PC-9 (cell line): ENCODE measurements at regions not wholly inside any gene's neighbourhood (a gene's known extent, or its start where the extent isn't known, plus 50 kb on each side); places are given as distances from the start of the nearest gene placed in this dataset.

Experiments
- BruUV-seq: library from RNA; stranded (reverse); fragments of 400-500 nt; replicated peaks from 2 replicates; lab custom pipeline; 2021; lab: Mats Ljungman, UMichigan
- CTCF ChIA-PET: fragments of 300-600 bp; sonication (Branson Sonifier 250); formaldehyde crosslinking; loops from one replicate; lab custom pipeline; 2022; ENCODE audit warnings: antibody characterized with exemption; lab: Charles Lee
- POLR2A ChIA-PET: fragments of 300-600 bp; sonication (Branson Sonifier 250); formaldehyde crosslinking; loops from one replicate; lab custom pipeline; 2022; ENCODE audit warnings: antibody characterized with exemption; ENCODE audit not compliant: unreplicated experiment; lab: Charles Lee
- DNase-seq, 2 experiments: peaks; one replicate each; pipeline versions ENCODE4 v3.0.0 to v3.0.0-alpha.2; 2015 to 2022; ENCODE audit warnings: mixed read lengths in 1 of 2
- H2AFZ ChIP-seq: fragments of 200-600 bp; sonication (generic); 2 replicates; pipeline ENCODE4 v1.8.1; 2017; ENCODE audit warnings: antibody characterized with exemption
- H3F3A ChIP-seq: fragments of 200-600 bp; sonication (generic); 2 replicates; pipeline ENCODE4 v1.8.1; 2017; ENCODE audit warnings: antibody characterized with exemption, mild to moderate bottlenecking, low read depth; ENCODE audit not compliant: insufficient read depth
- H3K27ac ChIP-seq: fragments of 200-600 bp; sonication (generic); 2 replicates; pipeline ENCODE4 v1.6.1; 2016; ENCODE audit warnings: mixed run types
- H3K27me3 ChIP-seq: fragments of 200-600 bp; sonication (generic); 2 replicates; pipeline ENCODE4 v1.6.1; 2016; ENCODE audit warnings: low read depth, mixed run types; ENCODE audit not compliant: insufficient read depth
- H3K36me3 ChIP-seq: fragments of 200-600 bp; sonication (generic); 2 replicates; pipeline ENCODE4 v1.6.1; 2016; ENCODE audit warnings: low read depth, mixed run types
- H3K4me1 ChIP-seq: fragments of 200-600 bp; sonication (generic); replicated peaks from 2 replicates; pipeline ENCODE4 v1.6.1; 2016; ENCODE audit warnings: mixed run types; ENCODE audit not compliant: insufficient read depth
- H3K4me2 ChIP-seq: fragments of 200-600 bp; sonication (generic); 2 replicates; pipeline ENCODE4 v1.6.1; 2017; ENCODE audit warnings: mixed run types
- H3K4me3 ChIP-seq: fragments of 200-600 bp; sonication (generic); 2 replicates; pipeline ENCODE4 v1.6.1; 2016; ENCODE audit warnings: mixed run types
- H3K79me2 ChIP-seq: fragments of 200-600 bp; sonication (generic); 2 replicates; pipeline ENCODE4 v1.6.1; 2017; ENCODE audit warnings: low read depth, mixed run types
- H3K9me2 ChIP-seq: fragments of 200-600 bp; sonication (generic); 2 replicates; pipeline ENCODE4 v1.8.1; 2017; ENCODE audit warnings: mild to moderate bottlenecking; ENCODE audit not compliant: insufficient read depth
- H3K9me3 ChIP-seq: fragments of 200-600 bp; sonication (generic); 2 replicates; pipeline ENCODE4 v1.8.1; 2016; ENCODE audit warnings: low read depth; ENCODE audit not compliant: insufficient read depth
- H4K20me1 ChIP-seq: fragments of 200-600 bp; sonication (generic); 2 replicates; pipeline ENCODE4 v1.8.1; 2017; ENCODE audit not compliant: insufficient read depth
- CTCF ChIP-seq: fragments of 200-600 bp; sonication (generic); conservative IDR thresholded peaks from 2 replicates; pipeline ENCODE4 v1.6.1; 2017; ENCODE audit warnings: mixed run types, antibody characterized with exemption, mild to moderate bottlenecking, moderate library complexity
- EZH2 ChIP-seq: fragments of 200-600 bp; sonication (generic); IDR thresholded peaks from 2 replicates; pipeline ENCODE4 v1.8.0; 2017; ENCODE audit warnings: antibody characterized with exemption, low read depth
- intact Hi-C: fragments of 100-400 bp; cut with micrococcal nuclease; formaldehyde crosslinking; loops from one replicate; pipeline ENCODE4 v1.10.0; 2022; ENCODE audit not compliant: unreplicated experiment

- Histone ChIP-seq H3K27me3 (no peaks in the 10 kb centered on the region), H3K9me2 (no peaks in the 10 kb centered on the region), H4K20me1 (no peaks in the 10 kb centered on the region), H3K27ac (no peak overlapping the region), H3K4me2 (no peak overlapping the region), H2AFZ (no peak overlapping the region), H3K9me3 (no peaks in the 10 kb centered on the region), H3K79me2 (no peaks in the 10 kb centered on the region), H3K4me3 (no peak overlapping the region), H3K4me1 (no peaks in the 10 kb centered on the region), H3K36me3 (no peaks in the 10 kb centered on the region), H3F3A (no peaks in the 10 kb centered on the region)
- TF ChIP-seq EZH2 (no peak), CTCF (no peak)
- intact Hi-C loops: loop anchor here (10.0 kb wide), 1 partner anchor 304 kb away; no protein-coding TSS in a partner anchor
- ChIA-PET POLR2A (no interaction called here), CTCF (no interaction called here)
- BruUV-seq: no TSS peak
- no peak for DNase-seq
Measured at GRCh38 chr5:120151181-120151580, 312.9 kb upstream of the PRR16 start.

DNA sequence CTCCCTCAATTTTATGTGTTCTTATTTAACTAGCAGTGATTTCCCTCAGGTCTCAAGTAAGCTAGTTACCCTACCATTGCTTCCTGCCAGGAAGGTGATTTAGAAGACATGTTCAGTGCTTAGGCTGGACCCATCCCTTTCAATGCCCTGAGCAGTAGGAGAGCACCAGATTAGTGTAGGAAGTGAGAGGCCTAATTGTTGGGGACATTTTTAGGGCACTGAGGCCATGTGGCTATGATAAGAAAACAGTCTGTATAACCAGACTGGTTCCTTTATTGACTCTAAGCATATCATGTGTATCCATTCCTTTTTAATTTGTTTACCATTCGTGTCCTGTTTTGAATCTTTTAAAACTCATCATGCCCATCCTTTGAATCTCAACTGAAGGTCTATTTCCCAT is 312.3 kb upstream of the PRR16 start:
- no peaks in the 10 kb centered on the region for H3K9me2 ChIP-seq
- ChIA-PET POLR2A (no interaction called here), CTCF (no interaction called here)
- no peaks in the 10 kb centered on the region for H3K36me3 ChIP-seq
- no peak overlapping the region for H3K4me3 ChIP-seq
- H3F3A ChIP-seq: no peaks in the 10 kb centered on the region
- no peaks in the 10 kb centered on the region for H3K4me1 ChIP-seq
- no peak for DNase-seq
- H3K27me3 ChIP-seq: no peaks in the 10 kb centered on the region
- H3K27ac ChIP-seq: no peak overlapping the region
- peak overlapping the region; percentile 19; the same call in 1 of the 2 replicates for H3K4me2 ChIP-seq
- no TSS peak for BruUV-seq
- peak overlapping the region; percentile 69; the same call in 1 of the 2 replicates for H2AFZ ChIP-seq
- no peaks in the 10 kb centered on the region for H3K79me2 ChIP-seq
- H4K20me1 ChIP-seq: no peaks in the 10 kb centered on the region
- intact Hi-C loops: loop anchor here (10.0 kb wide), 1 partner anchor 303 kb away; no protein-coding TSS in a partner anchor
- no peaks in the 10 kb centered on the region for H3K9me3 ChIP-seq
- TF ChIP-seq EZH2 (no peak), CTCF (no peak)

GRCh38 chr5:120152472-120152871 is 311.6 kb upstream of the PRR16 start:
- Histone ChIP-seq H3K4me2 (peak overlapping the region; percentile 19; the same call in 1 of the 2 replicates), H3K27ac (peak overlapping the region; percentile 23; the same call in 1 of the 2 replicates), H3K9me3 (no peaks in the 10 kb centered on the region), H3K27me3 (no peaks in the 10 kb centered on the region), H3K36me3 (no peaks in the 10 kb centered on the region), H3F3A (no peaks in the 10 kb centered on the region), H3K79me2 (no peaks in the 10 kb centered on the region), H2AFZ (peak overlapping the region; percentile 69), H4K20me1 (no peaks in the 10 kb centered on the region), H3K9me2 (no peaks in the 10 kb centered on the region), H3K4me1 (no peaks in the 10 kb centered on the region), H3K4me3 (no peak overlapping the region)
- no peak for DNase-seq
- no peak for TF ChIP-seq CTCF
- TF ChIP-seq EZH2: no peak
- ChIA-PET CTCF (no interaction called here), POLR2A (no interaction called here)
- no TSS peak for BruUV-seq
- intact Hi-C loops: loop anchor here (10.0 kb wide), 1 partner anchor 302 kb away; no protein-coding TSS in a partner anchor
